Common myeloid progenitor, CD34-positive (primary cell): ENCODE measurements at regions not wholly inside any gene's neighbourhood (a gene's known extent, or its start where the extent isn't known, plus 50 kb on each side); places are given as distances from the start of the nearest gene placed in this dataset.

Source experiments
- CTCF ChIA-PET: fragments of 350-600 bp; sonication (Branson Sonifier 250); formaldehyde crosslinking; loops from one replicate; lab custom pipeline; 2021; ENCODE audit warnings: antibody characterized with exemption; lab: Charles Lee
- POLR2A ChIA-PET: fragments of 350-600 bp; sonication (Branson Sonifier 250); formaldehyde crosslinking; loops from one replicate; lab custom pipeline; 2021; ENCODE audit warnings: antibody characterized with exemption; lab: Charles Lee
- DNase-seq, 3 donors: peaks; one replicate each; pipeline versions ENCODE4 v3.0.0 to v3.0.0-alpha.2; 2013
- H3K27ac ChIP-seq, 2 experiments: 1 replicate in 1 of 2; 2 replicates in 1 of 2; pipeline ENCODE4 v1.7.0; 2013; ENCODE audit warnings: inconsistent platforms in 2 of 2, low read length in 2 of 2, mild to moderate bottlenecking in 2 of 2, low read depth in 1 of 2, moderate library complexity in 1 of 2; ENCODE audit not compliant: severe bottlenecking in 2 of 2, insufficient read depth in 1 of 2, poor library complexity in 1 of 2
- H3K27me3 ChIP-seq, 5 experiments: replicated peaks in 2 of 5; 1 replicate in 3 of 5; 2 replicates in 2 of 5; pipeline versions ENCODE4 v1.6.1 to v1.7.0; 2013; ENCODE audit warnings: low read length in 4 of 5, mild to moderate bottlenecking in 2 of 5, moderate library complexity in 2 of 5, inconsistent platforms in 1 of 5; ENCODE audit not compliant: insufficient read depth in 5 of 5, control insufficient read depth in 4 of 5
- H3K36me3 ChIP-seq, 4 experiments: 1 replicate in 2 of 4; 2 replicates in 2 of 4; pipeline versions ENCODE4 v1.6.1 to v1.7.0; 2013; ENCODE audit warnings: low read length in 3 of 4, control low read depth in 1 of 4, mild to moderate bottlenecking in 1 of 4; ENCODE audit not compliant: control insufficient read depth in 4 of 4, insufficient read depth in 4 of 4
- H3K4me1 ChIP-seq, 4 experiments: 1 replicate in 3 of 4; 2 replicates in 1 of 4; pipeline versions ENCODE4 v1.6.1 to v1.7.1; 2013; ENCODE audit warnings: low read length in 3 of 4, mild to moderate bottlenecking in 3 of 4, control low read depth in 1 of 4, inconsistent platforms in 1 of 4, moderate library complexity in 1 of 4; ENCODE audit not compliant: control insufficient read depth in 4 of 4, insufficient read depth in 4 of 4; ENCODE audit errors: control extremely low read depth in 1 of 4
- H3K4me3 ChIP-seq, 7 experiments: 1 replicate in 4 of 7; 2 replicates in 3 of 7; pipeline versions ENCODE4 v1.5.1 to v1.7.0; 2013; ENCODE audit warnings: mild to moderate bottlenecking in 7 of 7, low read length in 6 of 7, moderate library complexity in 6 of 7, inconsistent platforms in 2 of 7, low read depth in 2 of 7, control low read depth in 1 of 7; ENCODE audit not compliant: insufficient read depth in 4 of 7, control insufficient read depth in 1 of 7; ENCODE audit errors: extremely low read depth in 1 of 7
- H3K9me3 ChIP-seq, 5 experiments: 1 replicate in 4 of 5; 2 replicates in 1 of 5; pipeline versions ENCODE4 v1.6.1 to v1.7.1; 2013; ENCODE audit warnings: low read length in 4 of 5, mild to moderate bottlenecking in 2 of 5, inconsistent platforms in 1 of 5, low read depth in 1 of 5, moderate library complexity in 1 of 5; ENCODE audit not compliant: control insufficient read depth in 4 of 5, insufficient read depth in 2 of 5; ENCODE audit errors: control extremely low read depth in 1 of 5
- WGBS: methylation state at CpG from one replicate; pipeline ENCODE4 v1.1.5; 2013; ENCODE audit not compliant: insufficient coverage; 5-methylcytosine and 5-hydroxymethylcytosine counted together

DNA sequence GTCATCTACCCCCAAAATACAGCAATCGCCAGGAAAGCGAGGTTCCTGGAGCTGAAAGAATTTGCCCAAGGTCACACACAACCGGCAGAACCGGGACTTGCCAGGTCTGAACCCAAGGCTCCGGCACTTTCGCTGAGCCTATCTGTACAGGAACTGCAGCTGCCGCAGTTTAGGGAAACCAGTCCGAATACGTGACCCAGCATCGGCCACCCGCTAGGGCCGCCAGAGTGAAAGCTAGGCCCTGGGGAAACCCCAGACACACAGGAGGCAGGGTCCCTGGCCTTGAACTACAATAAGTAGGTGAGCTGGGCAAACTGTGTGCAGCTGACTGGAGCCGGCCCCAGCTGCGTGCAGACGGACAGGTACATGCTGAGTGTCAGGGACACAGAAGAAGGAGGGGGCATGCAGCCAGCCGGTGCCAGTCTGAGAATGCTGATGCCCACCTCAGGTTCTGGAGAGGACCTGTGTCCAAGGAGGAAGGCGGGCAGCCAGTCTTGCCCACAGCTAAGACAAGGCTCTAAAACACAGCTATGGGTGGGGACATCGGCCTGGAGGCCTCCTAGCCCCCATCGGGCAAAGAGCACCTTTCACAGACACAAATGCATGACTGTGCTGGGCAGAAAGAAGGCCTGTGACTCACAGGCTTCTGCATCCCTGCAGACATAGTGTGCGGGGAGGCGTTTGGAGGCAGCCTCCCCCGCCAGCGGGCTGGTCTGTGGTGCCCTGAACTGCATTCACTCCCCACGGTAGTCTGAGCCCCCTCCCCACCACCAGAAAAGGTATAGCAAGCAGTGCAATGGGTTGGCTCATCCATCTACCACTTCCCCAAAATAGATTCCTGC is 107.4 kb upstream of the ID2 start:
- 86% methylated on average over 18 of the region's 24 CpGs for WGBS
- no peak overlapping the region for H3K27ac ChIP-seq
- H3K27me3 ChIP-seq, result no peaks in the 10 kb centered on the region
- no peaks in the 10 kb centered on the region for H3K9me3 ChIP-seq
- POLR2A ChIA-PET, result interaction anchor here (0.7 to 1.2 kb wide), 3 partner anchors 12 to 108 kb away, joined by 3 to 4 read pairs (median 3); partner anchors contain the start of gene ID2
- CTCF ChIA-PET, result interaction anchor here (0.9 to 5.7 kb wide), 11 partner anchors 9 to 108 kb away, joined by 3 to 36 read pairs (median 6); no protein-coding TSS in a partner anchor
- DNase-seq, result peak in 2 of 3 donors; percentile 68 to 76
- H3K4me1 ChIP-seq, result peaks cover 0 to 69% (median 46%) of the 10 kb centered on the region in 4 experiments
- H3K36me3 ChIP-seq, result no peaks in the 10 kb centered on the region
- H3K4me3 ChIP-seq, result peak overlapping the region in 3 of 7 experiments; percentile 22 to 60 (median 50)

DNA sequence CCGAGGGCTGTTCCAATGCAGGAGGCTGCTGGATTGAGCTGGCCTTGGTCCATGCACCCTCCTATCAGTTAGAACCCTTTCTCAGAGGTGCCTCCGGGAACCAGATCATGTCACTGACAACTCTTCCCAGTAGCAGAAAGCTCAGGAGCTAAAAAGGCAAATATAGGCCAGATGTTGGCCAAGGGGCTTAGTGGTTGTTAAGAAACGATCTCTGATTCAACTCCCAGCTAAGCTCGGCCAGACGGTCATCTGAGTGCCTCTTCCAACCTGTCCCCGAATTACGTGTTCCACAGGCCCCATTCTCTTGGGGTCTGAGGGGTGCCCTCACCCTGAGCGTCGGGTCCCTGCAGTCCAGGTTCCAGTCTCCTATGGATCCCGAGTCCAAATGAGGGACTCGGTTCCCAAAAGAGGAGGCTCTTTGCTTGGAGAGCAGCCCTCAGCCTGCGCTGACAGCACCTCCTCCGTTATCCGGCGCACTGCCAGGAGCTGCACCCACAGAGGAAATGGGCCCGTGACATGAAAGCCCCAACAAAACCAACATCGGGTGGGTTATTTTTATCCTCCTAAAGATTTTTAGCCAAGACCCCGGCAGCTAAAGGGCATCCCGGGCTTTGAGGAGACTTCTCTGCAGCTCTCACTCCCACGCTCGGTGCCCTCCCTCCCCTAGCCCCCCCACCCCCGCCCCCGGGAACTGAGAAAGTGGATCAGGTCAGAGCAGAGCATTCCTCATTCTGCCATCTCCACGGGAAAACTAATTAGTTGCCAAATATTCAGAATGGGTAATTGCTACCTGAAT is 106.6 kb upstream of the ID2 start:
- Histone ChIP-seq H3K9me3 (no peaks in the 10 kb centered on the region), H3K27me3 (no peaks in the 10 kb centered on the region), H3K4me1 (peaks cover 2 to 78% (median 51%) of the 10 kb centered on the region in 4 experiments), H3K27ac (no peak overlapping the region), H3K4me3 (peak overlapping the region in 4 of 7 experiments; percentile 37 to 60 (median 50)), H3K36me3 (no peaks in the 10 kb centered on the region)
- DNase-seq, result peak; percentile 55 to 82 (median 81)
- CTCF ChIA-PET, result interaction anchor here (0.7 to 5.7 kb wide), 12 partner anchors 9 to 107 kb away, joined by 3 to 36 read pairs (median 6); no protein-coding TSS in a partner anchor
- WGBS, result 10% methylated on average over 16 of the region's 24 CpGs
- POLR2A ChIA-PET, result interaction anchor here (1.0 to 1.2 kb wide), 3 partner anchors 11 to 107 kb away, joined by 3 to 4 read pairs (median 3); partner anchors contain the start of gene ID2

DNA sequence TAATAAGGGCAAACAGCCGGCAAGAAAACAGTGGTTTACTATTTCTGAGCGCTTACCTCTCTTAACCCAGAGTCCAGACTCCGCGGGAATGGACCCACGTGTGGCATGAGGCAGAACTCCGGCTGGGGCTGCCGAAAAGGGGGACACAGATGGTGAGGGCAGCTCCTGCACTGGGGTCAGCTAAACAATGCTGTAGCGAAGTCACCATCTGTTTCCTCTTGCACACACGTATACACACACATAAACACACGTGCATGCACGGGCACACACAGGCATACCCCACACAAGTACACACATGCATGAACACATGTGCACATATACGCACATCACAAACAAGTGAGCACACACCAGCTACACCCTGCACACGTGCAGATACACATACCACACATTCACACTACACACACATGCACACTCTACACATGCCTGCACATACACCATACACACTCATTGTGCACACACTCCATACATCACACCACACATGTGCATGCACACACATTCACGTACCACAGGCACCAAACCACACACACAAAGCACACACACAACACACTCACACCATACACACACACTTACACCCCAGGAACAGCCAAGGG is 105.9 kb upstream of the ID2 start:
- Histone ChIP-seq H3K4me1 (peaks cover 2 to 85% (median 58%) of the 10 kb centered on the region in 4 experiments), H3K4me3 (peak overlapping the region in 3 of 7 experiments; percentile 2 to 37 (median 28)), H3K27me3 (no peaks in the 10 kb centered on the region), H3K27ac (no peak overlapping the region), H3K36me3 (no peaks in the 10 kb centered on the region), H3K9me3 (no peaks in the 10 kb centered on the region)
- 17% methylated on average over 12 of the region's 14 CpGs for WGBS
- POLR2A ChIA-PET, result interaction anchor here (1.0 to 1.2 kb wide), 3 partner anchors 10 to 106 kb away, joined by 3 to 4 read pairs (median 3); partner anchors contain the start of gene ID2
- peak in 2 of 3 donors; percentile 78 to 87 for DNase-seq
- CTCF ChIA-PET, result interaction anchor here (0.7 to 5.7 kb wide), 7 partner anchors 8 to 107 kb away, joined by 3 to 36 read pairs (median 4); no protein-coding TSS in a partner anchor

DNA sequence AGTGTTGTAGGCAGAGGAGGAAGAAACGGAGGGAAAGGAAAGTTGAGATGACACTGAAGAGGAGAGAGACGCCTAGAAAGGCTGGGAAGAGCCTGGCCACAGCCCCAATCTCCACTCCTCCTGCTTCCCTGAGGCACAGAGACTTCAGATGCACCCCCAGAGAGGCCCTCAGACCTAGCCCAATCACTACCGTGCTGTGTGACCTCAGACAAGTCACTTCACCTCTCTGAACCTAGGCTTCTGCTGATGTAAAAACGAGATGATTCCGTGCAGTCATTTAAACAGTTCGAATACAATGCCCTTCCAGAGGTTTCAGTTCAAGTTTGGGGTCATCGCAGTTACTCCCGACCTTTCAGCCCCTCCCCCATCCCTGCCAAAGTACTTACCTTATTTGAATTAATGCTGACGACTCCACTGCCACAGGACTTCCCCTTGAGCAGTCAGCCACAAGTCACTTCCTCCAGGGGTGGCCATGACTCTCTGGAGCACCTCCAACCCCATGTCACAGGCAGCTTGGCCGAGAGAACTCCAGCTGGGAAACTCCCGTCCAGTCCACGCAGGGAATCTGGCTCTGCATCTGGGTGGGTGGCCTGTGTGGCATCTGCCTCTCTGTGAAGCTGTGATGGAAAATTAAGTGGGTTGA is 105.2 kb upstream of the ID2 start:
- Histone ChIP-seq H3K9me3 (no peaks in the 10 kb centered on the region), H3K27ac (no peak overlapping the region), H3K36me3 (no peaks in the 10 kb centered on the region), H3K4me3 (no peak overlapping the region), H3K27me3 (no peaks in the 10 kb centered on the region), H3K4me1 (peaks cover 2 to 92% (median 65%) of the 10 kb centered on the region in 4 experiments)
- POLR2A ChIA-PET, result interaction anchor here (1.0 to 1.2 kb wide), 2 partner anchors 32 to 102 kb away, joined by 3 read pairs; no protein-coding TSS in a partner anchor
- DNase-seq, result peak; percentile 53 to 87 (median 85)
- CTCF ChIA-PET, result interaction anchor here (1.3 to 1.7 kb wide), 4 partner anchors 28 to 1149 kb away, joined by 3 to 4 read pairs (median 4); no protein-coding TSS in a partner anchor
- WGBS, result 74% methylated on average over 9 of the region's 12 CpGs

DNA sequence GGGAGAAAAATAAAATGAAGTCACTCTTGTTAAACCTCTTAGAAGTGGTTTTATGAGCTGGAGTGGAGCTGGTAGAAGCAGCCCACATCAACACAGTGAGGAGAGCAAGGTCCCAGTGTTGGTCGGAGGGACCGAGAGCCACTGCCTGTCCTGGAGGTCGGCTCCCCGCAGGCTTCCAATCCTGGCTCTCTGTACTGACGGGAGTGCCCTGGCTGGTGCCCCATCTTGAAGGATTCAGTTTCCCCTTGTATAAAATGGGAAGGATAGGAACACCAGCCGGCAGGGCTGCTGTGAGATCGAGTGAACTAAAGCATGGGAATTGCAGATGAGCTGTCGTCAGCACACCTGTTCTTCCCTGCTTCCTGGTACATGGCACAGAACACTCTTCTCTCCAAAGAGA is 104.3 kb upstream of the ID2 start:
- CTCF ChIA-PET, result interaction anchor here (1.3 to 1.7 kb wide), 3 partner anchors 29 to 1150 kb away, joined by 3 to 4 read pairs (median 4); no protein-coding TSS in a partner anchor
- Histone ChIP-seq H3K4me1 (peaks cover 2 to 98% (median 74%) of the 10 kb centered on the region in 4 experiments), H3K9me3 (no peaks in the 10 kb centered on the region), H3K27me3 (no peaks in the 10 kb centered on the region), H3K4me3 (no peak overlapping the region), H3K36me3 (no peaks in the 10 kb centered on the region), H3K27ac (no peak overlapping the region)
- DNase-seq, result no peak
- POLR2A ChIA-PET, result interaction anchor here (1.0 to 1.2 kb wide), 2 partner anchors 33 to 101 kb away, joined by 3 read pairs; no protein-coding TSS in a partner anchor
- 100% methylated on average over 5 of the region's 8 CpGs for WGBS
